CD4-positive, alpha-beta T cell treated with Interleukin-4 for 4 hours (primary cell): ENCODE measurements at regions not wholly inside any gene's neighbourhood (a gene's known extent, or its start where the extent isn't known, plus 50 kb on each side); places are given as distances from the start of the nearest gene placed in this dataset.
"Not testable (repeated sequence)": the region's sequence is repeated elsewhere in the genome, so short reads cannot be mapped to it uniquely, and the experiment has no call there.

ENCODE experiments used
- DNase-seq: peaks from one replicate; pipeline ENCODE4 v3.0.0-alpha.2; 2020

DNA sequence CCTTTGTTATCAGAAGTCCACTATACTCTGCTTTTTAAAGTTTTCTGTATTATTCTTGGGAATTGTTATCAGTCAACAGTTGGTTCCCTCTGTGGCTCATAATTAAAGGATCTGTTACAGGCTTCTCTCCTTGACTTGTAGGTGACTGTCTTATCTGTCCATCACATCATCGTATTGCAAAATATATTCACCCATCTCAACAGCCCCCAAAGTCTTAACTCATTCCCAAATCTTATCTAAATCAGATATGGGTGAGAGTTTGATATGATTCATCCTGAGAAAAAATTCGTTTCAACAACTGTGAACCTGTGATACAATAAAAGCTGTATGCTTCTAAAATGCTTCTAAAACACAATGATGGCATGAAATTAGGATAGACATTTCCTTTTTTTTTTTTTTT, 1245.6 kb upstream of the RAG2 start:
- no peak for DNase-seq

DNA sequence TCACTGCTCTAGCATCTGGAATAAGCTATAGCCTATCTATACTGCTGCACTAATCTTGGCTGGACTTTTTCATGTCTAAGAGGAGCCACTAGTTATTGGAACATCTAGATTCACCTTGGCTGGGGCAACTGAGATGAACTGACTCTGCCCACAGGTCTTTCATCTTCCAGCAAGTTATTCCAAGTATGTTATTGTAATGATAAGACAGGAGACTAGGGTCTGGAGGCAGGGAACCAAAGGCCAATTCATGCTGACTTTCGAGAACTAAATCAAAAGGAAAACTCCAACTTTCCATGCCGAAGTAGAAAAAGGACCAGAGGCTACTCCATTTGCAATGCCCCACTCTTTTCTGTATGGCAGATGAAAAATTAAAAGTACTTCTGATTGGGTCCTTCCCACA, 1243.0 kb upstream of the RAG2 start:
- DNase-seq: no peak

DNA sequence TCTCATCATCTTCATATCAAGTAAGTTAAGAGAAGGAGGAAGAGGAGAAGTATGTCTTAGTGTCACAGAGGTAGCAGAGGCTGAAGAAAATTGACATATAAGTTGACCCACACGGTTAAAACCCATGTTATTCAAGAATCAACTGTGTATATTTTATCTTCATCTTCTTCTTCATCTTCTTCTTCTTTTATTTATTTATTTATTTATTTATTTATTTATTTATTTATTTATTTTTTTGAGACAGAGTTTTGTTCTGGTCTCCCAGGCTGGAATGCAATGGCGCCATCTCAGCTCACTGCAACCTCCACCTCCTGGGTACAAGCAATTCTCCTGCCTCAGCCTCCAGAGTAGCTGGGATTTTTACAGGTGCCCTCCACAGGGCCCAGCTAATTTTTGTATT, 1242.3 kb upstream of the RAG2 start:
- not testable (repeated sequence) for DNase-seq

DNA sequence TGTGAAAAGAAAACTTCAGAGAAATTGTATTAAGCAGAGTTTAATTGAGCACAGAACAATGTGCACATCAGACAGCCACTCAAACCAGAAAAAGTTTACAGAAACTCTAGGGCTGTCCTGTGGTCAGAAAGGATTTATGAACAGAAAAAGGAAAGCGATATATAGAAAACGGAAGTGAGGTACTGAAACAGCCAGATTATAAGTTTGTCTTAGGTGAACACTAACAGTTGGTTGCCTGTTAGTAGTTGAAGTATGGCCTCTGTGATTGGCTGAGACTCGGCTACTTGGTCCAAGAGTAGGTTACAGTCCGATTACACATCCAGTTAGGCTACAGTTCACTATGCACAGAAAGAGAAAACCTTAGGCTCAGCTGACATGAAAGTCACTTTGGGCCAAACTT, 1232.5 kb upstream of the RAG2 start:
- no peak for DNase-seq

- no peak for DNase-seq
Measured at GRCh38 chr11:37817727-37818270, 1219.8 kb upstream of the RAG2 start.

- no peak for DNase-seq
Measured at GRCh38 chr11:37812281-37812880, 1214.3 kb upstream of the RAG2 start.

- DNase-seq: no peak
Measured at GRCh38 chr11:37811349-37811748, 1213.3 kb upstream of the RAG2 start.

GRCh38 chr11:37804666-37805065, 1206.6 kb upstream of the RAG2 start:
- no peak for DNase-seq

DNA sequence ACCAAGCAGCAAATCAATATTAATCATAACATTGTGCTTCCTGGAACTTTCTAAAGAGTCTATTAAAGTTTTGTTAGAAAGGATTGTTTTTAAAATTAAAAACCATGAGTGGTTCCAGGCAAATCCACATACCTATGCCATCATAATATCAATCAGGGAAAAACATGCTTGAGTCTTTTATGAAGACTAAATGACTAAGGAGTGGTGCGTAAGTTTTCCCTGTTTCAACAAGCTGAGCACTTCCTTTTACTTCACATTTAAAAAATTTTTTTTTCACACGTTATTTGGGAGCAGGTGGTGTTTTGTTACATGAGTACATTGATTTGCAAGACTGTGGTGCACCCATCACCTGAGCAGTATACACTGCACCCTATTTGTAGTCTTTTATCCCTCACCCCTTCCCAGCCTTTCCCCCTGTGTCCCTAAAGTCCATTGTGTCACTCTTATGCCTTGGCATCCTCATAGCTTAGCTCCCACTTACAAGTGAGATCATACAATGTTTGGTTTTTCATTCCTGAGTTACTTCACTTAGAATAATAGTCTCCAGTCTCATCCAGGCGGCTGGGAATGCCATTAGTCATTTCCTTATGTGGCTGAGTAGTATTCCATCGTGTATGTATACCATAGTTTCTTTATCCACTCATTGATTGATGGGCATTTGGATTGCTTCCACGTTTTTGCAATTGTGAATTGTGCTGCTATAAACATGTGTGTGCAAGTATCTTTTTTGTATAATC, 1190.3 kb upstream of the RAG2 start:
- DNase-seq: no peak

GRCh38 chr11:37786214-37786755, 1188.2 kb upstream of the RAG2 start:
- DNase-seq: no peak

- DNase-seq: no peak
Measured at GRCh38 chr11:37774441-37774840, 1176.4 kb upstream of the RAG2 start.

DNA sequence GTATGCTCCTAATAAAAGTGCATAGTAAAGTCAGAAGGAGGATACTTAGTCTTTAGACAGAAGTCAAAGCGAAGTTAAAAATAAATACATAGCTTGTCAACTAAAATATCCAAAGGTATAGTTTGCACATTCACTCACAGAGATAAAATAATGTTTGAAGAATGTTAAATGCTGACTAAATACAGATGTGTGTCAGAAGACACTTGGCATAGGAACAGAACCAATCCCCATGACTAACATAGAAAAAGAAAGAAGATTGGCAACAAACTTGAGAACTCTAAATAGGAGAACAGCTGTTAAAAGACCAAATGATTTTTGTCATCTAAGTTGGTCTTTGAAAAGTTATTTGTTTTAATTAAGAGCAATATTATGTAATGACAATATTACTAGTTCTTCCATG, 1172.1 kb upstream of the RAG2 start:
- no peak for DNase-seq

DNA sequence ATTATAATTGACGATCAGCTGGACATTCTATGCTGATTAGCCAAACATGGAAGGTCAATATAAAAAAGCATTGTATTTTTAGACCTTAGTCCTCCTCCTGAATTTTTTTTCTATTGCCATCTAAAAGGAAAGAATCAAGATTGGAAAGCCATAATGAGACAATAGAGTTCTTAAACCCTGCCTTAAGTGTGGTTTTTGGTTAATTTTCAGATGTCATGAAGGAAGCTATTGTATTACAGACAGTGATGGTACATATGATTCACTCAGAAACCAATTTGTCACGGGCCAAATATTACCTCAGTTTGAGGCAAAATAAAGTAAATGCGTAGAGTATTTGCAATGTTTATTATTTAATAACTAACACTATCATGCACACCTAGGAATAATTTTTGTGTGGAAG, 1164.0 kb upstream of the RAG2 start:
- no peak for DNase-seq

DNA sequence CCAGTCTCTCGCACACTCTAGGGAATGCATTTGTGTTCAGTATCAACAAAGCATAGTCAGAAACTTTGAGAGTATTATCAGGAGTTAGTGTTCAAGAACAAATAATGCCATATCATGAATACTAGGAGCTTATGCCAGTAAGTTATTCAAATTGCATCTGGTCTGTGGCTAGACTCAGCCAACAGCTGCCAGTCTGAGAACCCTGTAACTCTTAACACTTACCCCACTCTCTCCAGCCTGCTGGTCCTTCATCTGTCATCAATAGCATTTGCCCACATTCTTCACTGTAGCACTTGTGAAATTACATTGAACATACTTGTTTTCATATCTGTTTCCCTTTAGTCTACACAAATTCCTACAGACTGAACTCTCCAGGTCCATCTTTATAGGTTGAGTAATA, 1157.5 kb upstream of the RAG2 start:
- DNase-seq: no peak

GRCh38 chr11:37748641-37749040, 1150.6 kb upstream of the RAG2 start:
- no peak for DNase-seq

DNA sequence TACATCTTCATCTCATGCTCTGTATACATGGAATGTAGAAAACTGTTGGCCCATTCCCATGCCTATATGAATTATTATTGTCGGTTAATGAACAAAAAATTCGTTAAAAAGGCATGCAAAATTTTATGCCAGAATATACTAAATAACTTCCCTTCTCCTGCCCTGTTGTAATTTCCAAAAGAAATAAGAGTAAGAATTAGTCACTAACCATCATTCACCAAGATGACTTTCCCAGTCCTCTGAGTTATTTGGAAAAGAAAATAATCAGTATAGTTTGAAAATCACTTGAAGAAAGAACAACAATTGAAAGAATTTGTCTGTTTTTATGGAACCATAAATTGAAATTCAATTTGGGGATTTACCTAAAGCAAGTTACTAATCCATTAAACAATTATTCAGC, 1149.1 kb upstream of the RAG2 start:
- no peak for DNase-seq

GRCh38 chr11:37727371-37727770, 1129.3 kb upstream of the RAG2 start:
- DNase-seq: no peak

- DNase-seq: no peak
Measured at GRCh38 chr11:37724315-37724714, 1126.3 kb upstream of the RAG2 start.

DNA sequence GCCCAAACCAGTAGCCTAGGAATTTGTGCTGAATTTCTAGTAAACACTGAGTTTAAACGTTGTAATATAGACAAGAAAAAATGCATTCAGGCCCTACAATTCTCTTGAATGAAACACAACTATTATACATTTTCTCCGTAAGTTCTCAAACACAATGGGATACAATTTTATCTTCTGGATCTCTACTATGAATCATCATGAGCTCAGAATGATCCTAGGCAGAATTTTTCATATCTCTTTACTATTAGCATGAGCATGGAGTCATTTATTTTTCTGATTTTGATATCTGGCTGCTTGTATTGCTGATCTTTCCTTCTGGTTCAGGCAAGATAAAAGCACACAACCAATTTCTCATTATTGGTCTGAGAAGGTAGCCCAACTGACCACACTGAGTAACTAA, 1123.4 kb upstream of the RAG2 start:
- DNase-seq: no peak

- DNase-seq: no peak
Measured at GRCh38 chr11:37718431-37718999, 1120.5 kb upstream of the RAG2 start.

GRCh38 chr11:37712251-37712650, 1114.2 kb upstream of the RAG2 start:
- no peak for DNase-seq

- DNase-seq: no peak
Measured at GRCh38 chr11:37710031-37710430, 1112.0 kb upstream of the RAG2 start.

- no peak for DNase-seq
Measured at GRCh38 chr11:37704791-37705190, 1106.8 kb upstream of the RAG2 start.

GRCh38 chr11:37699644-37700043, 1101.6 kb upstream of the RAG2 start:
- no peak for DNase-seq
